ENCODE measurements at regions not wholly inside any gene's neighbourhood (a gene's known extent, or its start where the extent isn't known, plus 50 kb on each side); places are given as distances from the start of the nearest gene placed in this dataset. TPM values are rescaled to one million over a fixed set of nuclear protein-coding genes. Genes with fewer than 3 reads are reported as not detected.

DNA sequence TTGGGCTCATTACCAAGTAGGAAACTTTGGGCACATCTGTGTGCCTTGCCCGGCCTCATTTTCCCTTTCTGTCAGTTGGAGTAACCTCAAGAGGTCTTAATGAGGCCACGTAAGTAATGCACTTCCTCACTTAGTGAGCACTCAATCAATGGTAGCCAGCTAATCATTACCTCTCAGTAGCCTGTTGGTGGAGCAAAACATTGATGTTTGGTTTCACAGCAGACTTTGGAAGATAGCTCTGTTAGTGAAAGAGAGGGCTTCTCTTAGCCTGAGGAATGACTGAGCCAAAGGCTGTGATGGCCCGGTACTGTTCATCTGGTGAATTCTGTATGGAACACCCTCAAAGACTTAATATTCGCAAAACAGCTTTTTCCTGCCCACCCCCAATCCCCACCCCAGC lies 55.9 kb upstream of the ID4 start:
- ATAC-seq: no peak
- no peak for DNase-seq
- TF ChIP-seq, protein P1, sequence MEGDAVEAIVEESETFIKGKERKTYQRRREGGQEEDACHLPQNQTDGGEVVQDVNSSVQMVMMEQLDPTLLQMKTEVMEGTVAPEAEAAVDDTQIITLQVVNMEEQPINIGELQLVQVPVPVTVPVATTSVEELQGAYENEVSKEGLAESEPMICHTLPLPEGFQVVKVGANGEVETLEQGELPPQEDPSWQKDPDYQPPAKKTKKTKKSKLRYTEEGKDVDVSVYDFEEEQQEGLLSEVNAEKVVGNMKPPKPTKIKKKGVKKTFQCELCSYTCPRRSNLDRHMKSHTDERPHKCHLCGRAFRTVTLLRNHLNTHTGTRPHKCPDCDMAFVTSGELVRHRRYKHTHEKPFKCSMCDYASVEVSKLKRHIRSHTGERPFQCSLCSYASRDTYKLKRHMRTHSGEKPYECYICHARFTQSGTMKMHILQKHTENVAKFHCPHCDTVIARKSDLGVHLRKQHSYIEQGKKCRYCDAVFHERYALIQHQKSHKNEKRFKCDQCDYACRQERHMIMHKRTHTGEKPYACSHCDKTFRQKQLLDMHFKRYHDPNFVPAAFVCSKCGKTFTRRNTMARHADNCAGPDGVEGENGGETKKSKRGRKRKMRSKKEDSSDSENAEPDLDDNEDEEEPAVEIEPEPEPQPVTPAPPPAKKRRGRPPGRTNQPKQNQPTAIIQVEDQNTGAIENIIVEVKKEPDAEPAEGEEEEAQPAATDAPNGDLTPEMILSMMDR (IDR thresholded peaks at IDR 0.05): no peak
- Histone ChIP-seq H3K36me3 (ENCODE audit: low read depth) (no peaks in the 10 kb centered on the region), H3K9me3 (no peaks in the 10 kb centered on the region), H3K4me1 (ENCODE audit: low read depth) (no peaks in the 10 kb centered on the region), H3K4me3 (no peak overlapping the region)
- intact Hi-C loops (cut with DNase I, micrococcal nuclease): no loop called here

DNA sequence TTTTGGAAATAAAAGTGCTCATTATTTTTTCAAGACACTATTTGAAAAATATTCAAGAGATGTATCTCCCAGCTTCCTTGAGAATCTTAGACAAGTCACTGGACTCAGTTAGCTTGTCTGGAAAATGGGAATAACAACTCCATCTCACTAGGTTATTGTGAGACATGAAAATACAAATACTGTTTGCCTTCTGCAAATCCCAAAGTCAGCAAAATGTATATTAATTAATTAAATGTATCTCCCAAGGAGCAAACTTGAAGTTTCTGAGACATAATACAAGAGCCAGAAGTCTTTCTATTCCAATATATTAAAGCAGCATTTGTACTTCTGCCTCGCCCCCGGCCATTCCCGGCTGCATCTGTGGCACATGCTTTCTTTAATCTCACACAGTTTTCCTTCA lies 54.6 kb upstream of the ID4 start:
- ATAC-seq (no peak), DNase-seq (no peak)
- Histone ChIP-seq H3K36me3 (ENCODE audit: low read depth) (no peaks in the 10 kb centered on the region), H3K9me3 (no peaks in the 10 kb centered on the region), H3K4me1 (ENCODE audit: low read depth) (no peaks in the 10 kb centered on the region), H3K4me3 (no peak overlapping the region)
- intact Hi-C loops (cut with DNase I, micrococcal nuclease): no loop called here
- TF ChIP-seq, protein P1 (IDR thresholded peaks at IDR 0.05): no peak

Small RNA genes in the stretch of these regions (microRNA-seq; reads per million reads assigned to microRNA genes)
- gene MIR548A1: not detected
